A549 (cell line): ENCODE measurements at regions not wholly inside any gene's neighbourhood (a gene's known extent, or its start where the extent isn't known, plus 50 kb on each side); places are given as distances from the start of the nearest gene placed in this dataset.

ENCODE experiments used
- ATOH8 ChIP-seq: fragments of 250-450 bp; sonication (Bioruptor Pico); IDR thresholded peaks from 2 replicates; pipeline ENCODE4 v1.5.0; 2020; ENCODE audit warnings: low read depth, mild to moderate bottlenecking, moderate library complexity
- CTCF ChIP-seq: fragments of >200 bp; sonication (Bioruptor Twin); formaldehyde crosslinking; IDR thresholded peaks from 3 replicates; pipeline ENCODE4 v1.5.1; 2016
- EHMT2 ChIP-seq: fragments of 200-600 bp; sonication (generic); IDR thresholded peaks from 2 replicates; pipeline ENCODE4 v1.6.1; 2016; ENCODE audit warnings: antibody characterized with exemption, low read depth, mild to moderate bottlenecking, moderate library complexity
- NR3C1 ChIP-seq: fragments of >200 bp; sonication (Bioruptor Twin); formaldehyde crosslinking; IDR thresholded peaks from 3 replicates; pipeline ENCODE4 v1.6.1; 2017
- POLR2A ChIP-seq: IDR thresholded peaks from 2 replicates; pipeline ENCODE4 v1.6.1; 2012; ENCODE audit warnings: mild to moderate bottlenecking, low read length
- SMC3 ChIP-seq: fragments of >200 bp; sonication (Bioruptor Twin); formaldehyde crosslinking; IDR thresholded peaks from 3 replicates; pipeline ENCODE4 v1.6.1; 2018; ENCODE audit warnings: inconsistent platforms

- TF ChIP-seq CTCF (no peak), EHMT2 (no peak), SMC3 (no peak), POLR2A (no peak), NR3C1 (no peak), ATOH8 (CRISPR knock-in tag) (no peak)
Measured at GRCh38 chrX:35728481-35728880, 69.7 kb upstream of the MAGEB16 start.
